ENCODE measurements at regions not wholly inside any gene's neighbourhood (a gene's known extent, or its start where the extent isn't known, plus 50 kb on each side); places are given as distances from the start of the nearest gene placed in this dataset.
"Not testable (repeated sequence)": the region's sequence is repeated elsewhere in the genome, so short reads cannot be mapped to it uniquely, and the experiment has no call there.

DNA sequence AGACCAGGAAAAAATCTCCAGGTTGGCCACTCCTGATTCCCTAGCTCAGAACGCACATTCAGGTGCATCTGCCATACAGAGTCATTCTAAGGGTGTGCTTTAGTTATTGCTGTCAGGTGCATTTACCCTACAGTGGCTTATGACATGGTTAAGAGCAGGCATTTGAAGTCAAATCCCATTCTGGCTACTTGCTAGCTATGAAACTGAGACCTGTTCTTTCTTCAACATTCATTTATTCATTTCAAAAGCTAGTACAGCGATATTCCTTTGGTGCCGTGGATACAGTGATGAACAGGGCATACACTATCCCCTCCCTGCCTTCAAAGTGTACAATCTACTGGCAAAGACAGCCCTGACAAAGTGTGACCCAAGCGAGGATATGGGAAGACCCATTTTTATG is 508.3 kb downstream of the NPIPA7 start:
- DNase-seq, result no peak

DNA sequence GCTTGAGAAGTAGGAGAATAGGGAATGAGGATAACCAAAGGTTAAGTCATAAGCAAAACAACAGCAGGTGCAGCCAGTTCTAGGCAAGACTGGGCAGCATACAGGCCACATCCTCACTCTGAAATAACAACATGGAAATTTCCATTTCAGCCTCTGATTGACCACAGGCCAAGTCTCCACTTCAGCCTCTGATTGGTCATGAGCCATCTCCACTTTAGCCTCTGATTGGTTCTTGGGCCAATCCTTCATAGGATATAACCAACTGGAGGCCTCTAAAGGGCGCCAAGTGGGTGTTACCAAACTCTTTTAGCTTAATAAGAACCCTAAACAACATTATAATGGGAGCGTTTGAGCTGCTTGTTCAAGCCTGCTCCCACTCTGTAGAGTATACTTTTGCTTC is 512.0 kb downstream of the NPIPA7 start:
- no peak for DNase-seq

DNA sequence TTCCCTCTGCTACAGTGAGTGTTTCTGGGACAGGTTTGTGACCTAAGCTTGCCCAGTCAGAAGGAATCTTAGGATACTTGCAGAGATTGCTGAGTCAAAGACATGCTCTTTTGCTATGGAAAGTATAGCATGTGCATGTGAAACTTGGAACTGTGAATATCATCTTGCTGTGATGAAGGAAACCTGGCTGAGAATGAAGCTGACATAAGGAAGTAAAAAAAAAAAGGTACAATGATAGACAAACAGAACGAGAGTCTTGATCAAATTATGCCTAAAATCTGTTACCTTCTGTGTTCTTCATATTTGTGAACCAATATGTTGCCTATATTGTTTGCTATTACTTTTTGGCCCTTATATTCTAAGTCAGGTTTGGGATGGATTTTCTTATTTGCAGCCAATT is 525.7 kb downstream of the NPIPA7 start:
- no peak for DNase-seq

DNA sequence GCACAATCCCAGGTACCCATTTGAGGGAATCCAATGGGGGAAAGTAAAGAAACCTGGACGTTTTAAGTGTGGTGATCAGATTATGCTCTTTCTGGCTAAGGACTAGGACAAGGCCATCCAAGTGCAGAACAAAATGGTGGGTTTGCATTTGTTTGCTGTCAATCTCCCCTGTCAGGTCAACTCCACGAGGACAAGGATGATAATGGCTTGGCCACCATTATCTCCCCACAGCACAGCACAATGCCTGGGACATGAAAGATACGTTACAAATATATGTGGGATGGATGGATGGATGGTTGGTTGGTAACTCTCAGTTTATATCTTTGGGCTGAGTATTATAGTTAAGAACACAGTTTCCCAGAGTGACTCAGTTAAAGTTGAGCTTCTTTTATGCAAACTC is 526.9 kb downstream of the NPIPA7 start:
- no peak for DNase-seq

DNA sequence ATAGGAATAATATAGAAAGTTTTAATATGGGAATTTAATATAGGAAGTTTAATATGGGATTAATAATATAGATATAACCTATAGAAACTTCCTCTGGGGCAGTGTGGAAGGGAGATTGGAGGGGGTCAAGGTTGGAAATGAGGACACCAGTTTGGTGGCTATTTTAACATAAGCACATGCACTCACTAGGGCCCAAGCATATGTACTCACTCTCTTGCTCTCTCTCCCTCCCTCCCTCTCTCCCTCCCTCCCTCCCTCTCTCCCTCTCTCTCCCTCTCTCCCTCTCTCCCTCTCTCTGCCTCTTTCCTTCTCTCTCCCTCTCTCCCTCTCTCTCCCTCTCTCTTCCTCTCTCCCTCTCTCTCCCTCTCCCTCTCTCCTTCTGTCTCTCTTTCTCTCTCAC is 528.1 kb downstream of the NPIPA7 start:
- DNase-seq, result no peak

DNA sequence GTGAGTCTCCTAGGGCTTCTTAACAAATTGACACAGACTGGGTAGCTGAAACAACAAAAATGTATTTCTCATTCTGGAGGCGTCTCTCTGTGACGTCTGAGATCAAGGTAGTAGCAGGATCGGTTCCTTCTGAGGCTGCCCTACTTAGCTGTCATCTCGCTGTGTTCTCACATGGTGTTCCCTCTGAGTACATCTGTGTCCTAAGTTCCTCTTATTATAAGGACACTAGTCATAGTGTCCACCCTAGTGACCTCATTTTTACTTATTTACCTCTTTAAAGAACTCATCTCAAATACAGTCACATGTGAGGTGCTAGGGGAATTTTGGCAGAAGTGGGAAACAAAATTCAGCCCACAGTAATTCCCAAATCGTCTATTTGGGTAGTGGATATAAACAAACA is 529.1 kb downstream of the NPIPA7 start:
- no peak for DNase-seq

DNA sequence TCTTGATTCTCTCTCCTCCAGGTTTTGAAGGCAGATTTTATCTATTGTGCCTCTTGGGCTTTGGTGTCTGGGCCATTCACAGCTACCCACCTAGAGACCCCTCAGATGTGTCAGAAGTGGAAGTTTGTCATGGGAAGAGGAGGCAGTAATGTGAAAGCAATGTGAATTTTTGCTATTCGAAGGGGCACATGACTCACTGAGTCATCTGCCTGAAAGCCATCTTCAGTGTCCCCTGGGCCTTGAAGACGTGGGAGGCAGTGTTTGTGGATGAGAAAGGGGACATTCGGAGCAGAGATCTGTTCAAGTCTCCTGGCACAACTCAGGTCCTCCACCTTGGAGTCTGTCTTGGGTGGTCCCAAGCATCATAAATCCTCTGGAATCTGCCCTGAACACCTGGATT is 530.2 kb downstream of the NPIPA7 start:
- DNase-seq, result no peak

DNA sequence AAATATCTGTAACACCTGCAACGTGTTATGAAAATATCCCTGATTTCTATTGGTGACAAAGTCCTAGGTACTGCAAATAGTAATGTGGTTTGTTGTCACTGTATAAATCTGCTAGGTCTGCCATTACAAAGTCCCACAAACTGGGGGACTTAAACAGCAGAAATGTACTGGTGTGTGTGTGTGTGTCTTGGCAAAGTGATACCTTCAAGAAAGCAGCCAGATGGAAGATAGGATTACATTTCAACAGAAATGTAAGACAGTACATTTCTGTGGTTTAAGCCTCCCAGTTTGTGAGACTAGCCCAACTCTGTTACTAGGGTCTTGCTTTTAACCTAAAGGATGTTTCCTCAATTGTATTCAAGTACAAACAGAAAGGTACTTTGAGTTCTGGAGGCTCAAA is 531.7 kb downstream of the NPIPA7 start:
- DNase-seq, result no peak

DNA sequence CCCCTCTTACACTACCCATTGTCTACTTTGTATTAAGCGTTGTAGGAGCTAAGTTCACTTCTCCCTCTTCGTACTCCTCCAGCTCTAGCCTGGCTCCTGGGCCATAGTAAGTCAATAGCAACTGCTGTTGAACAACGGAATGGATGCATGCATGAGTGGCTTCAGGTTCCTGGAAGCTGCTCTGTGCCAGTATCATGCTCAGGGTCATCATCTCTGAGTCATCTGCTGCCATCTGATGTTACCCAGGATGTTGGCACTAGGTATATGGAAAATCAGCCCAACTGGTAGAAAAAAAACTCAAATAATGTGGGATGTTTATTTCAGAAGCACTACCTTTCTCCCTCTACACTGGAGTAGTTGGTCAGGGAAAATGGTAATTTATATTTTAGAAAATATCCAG is 536.8 kb downstream of the NPIPA7 start:
- DNase-seq, result no peak

DNA sequence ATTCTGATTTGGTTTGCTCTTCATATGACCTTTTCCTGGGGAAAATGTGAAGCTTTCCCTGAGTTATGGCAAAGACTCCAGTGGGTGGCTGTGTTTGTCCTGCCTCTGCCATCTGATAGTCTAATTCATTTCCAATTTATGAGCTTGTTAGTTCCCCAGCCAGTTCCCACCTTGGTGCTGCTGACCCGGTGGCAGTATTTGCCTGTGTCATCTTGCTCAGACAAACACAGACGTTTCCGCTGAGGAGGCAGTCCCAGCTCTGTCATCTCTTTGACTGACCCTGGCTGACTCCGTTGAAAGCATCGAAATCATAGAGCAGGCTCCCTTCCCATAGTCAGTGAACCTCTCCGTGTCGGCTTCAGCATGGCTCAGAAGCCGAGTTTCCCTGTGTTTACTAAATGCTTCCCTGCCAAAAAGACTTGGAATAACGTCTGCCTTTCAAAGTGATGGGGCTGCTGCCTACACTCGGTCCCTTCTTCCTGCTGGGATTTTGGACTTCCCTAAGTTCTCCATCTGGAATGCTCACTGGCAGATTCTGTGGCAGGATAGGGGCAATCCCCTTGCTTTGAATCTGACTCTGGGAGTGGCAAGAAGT is 538.3 kb downstream of the NPIPA7 start:
- no peak for DNase-seq

DNA sequence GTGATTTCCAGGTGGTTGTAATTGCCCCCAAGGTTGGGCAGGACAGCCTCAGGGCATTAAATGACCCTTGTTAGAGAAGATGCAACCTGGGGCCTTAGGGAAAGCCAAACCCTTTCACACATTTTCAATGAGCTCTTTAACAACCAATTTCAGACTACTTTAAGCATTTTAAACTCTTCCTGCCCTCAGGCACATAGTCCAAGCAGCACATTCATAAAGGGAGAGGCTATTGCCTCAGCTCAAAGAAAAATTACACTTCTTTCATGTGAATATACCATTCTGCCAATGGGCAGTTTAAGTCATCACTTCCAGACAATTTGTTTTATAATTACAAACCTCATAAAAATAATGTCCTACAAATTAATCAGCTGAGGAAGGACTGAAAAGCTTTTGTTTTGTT is 544.5 kb downstream of the NPIPA7 start:
- DNase-seq, result no peak

DNA sequence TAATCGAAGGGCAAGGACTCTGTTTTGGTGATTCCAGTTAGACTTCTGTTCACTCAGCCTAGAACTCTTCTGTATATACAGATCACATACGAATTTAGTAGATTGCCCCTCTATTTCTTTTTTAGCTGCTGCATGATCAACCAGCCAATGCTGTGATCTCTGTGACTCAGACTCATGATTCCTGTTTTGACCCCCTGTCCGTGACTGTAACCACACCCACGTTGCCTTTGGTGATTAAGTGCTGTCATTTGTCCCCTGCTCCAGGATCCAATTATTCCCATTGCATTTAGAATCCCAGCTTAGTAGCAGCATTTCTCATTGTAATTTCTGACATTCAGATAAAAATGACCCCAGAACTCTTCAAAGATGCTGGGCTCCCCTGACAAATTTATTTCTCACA is 545.7 kb downstream of the NPIPA7 start:
- DNase-seq, result no peak

DNA sequence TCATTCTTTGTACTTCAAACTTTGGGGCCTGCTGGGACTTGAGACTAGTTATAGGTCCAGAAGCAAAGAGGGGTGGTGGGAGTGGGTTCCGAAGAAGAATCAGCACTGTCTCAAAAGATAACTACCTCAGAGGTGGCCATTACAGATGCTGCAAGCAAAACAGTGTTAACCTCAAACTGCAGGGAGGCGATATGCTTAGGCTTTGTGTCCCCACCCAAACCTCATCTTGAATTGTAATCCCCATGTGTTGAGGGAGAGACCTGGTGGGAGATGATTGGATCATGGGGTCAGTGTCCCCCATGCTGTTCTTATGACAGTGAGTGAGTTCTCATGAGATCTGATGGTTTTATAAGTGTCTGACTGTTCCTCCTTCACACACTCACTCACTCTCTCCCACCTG is 545.3 kb downstream of the XYLT1 start:
- DNase-seq, result no peak

DNA sequence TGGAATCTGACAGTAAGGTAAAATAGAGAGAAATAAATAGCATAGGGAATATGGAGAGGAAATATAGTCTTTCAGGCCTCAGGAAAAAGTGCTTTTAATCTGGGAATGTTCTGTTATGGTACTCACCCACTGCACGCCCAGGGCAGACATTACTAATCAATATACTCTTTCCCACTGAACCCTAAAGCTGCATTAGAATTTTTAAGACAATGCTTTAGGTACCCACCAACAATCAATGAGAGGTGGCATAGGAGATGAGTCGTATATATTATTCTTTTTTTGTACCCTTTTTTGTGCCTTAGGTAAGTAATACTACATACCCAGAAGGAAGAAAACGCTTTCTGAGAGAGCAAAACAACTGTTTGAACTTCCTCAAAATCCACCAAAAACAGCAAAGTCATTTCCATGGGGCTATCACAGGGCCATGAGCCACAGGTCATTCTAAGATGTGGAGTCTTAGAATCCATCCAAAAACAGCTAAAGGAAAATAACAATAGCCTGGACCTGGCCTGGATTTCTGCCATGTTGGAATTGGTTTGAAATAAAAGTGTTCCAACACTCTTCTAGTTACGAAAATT is 542.1 kb downstream of the XYLT1 start:
- no peak for DNase-seq

DNA sequence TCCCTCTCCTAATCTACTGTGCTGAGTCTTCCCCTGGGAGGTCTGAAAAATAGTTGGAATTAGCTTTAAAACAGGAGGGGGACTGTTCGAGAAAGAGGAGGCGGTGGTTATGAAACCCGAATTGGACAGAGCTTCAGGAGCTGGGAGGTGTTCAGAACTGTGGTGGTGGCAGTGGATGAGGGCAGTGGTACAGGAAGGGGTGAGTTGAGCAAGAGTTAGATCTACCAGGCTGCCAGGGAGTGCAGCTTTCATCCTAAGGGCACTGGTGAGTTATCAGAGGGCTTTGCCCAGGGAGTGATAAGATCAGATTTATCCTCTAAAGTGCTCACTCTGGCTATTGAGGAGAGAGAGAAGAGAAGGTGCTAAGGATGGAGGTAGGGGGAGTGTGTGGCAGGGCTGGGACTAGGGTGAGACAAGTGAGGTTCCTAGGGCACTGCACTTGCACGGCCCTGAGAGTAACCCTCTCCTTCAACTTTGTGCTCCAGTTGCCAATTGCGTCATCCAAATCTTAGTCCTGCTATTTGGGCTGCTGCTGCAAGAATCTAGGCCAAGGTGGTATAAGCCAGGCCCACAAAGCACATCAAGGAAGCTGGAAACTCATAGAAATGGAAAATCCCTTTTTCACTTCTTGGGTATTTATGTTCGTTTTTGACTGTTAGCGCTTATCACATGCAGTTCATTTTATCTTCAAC is 540.3 kb downstream of the XYLT1 start:
- DNase-seq, result no peak

DNA sequence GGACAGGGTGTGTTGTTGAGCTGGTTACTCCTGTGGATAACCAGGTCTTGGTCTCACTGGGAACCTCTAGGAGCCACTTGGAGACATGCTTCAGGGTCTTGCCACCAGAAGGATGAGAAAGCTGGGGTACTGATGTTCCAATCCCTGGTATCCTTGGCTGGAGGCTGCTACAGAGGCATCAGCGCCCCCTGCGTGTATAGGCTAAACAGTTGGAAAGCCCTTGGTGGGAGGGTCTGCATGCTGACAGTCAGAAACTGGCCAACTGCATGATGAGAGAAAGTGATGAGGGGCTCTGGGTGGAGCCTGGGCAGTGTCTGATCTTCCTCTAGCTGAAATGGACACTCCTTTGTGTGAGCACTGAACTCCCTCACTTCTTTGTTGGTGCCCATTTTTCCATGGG is 536.9 kb downstream of the XYLT1 start:
- DNase-seq, result no peak

DNA sequence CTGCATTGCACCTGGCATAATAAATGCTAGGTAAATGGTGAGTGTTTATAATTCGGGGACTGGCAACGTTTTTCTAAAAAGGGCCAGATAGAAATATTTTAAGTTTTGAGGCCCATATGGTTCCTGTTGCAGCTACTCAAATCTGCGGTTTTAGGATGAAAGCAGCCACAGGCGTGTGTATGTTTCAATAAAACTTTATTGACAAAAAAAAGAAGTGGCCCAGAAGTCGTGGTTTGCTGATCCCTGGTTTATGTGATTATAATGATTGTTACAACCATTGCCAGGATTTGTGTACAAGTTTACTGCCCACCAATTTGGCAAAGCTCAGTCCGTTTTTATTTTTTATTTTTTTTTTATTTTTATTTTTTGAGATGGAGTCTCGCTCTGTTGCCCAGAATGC is 536.1 kb downstream of the XYLT1 start:
- no peak for DNase-seq

DNA sequence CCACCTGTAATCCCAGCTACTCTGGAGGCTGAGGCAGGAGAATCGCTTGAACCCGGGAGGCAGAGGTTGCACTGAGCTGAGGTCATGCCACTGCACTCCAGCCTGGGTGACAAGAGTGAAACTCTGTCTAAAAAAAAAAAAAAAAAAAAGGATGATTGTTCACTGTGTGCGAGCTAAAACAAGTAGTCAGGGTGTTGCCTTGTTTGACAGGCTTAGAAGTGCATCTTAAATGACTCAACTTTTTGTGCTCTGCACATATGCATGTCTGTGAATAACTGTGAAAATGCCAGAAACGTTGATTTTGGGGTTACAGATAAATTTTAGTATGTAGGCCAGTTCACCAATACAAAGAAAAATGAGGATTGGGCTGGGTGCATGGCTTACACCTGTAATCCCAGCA is 534.9 kb downstream of the XYLT1 start:
- DNase-seq, result not testable (repeated sequence)

DNA sequence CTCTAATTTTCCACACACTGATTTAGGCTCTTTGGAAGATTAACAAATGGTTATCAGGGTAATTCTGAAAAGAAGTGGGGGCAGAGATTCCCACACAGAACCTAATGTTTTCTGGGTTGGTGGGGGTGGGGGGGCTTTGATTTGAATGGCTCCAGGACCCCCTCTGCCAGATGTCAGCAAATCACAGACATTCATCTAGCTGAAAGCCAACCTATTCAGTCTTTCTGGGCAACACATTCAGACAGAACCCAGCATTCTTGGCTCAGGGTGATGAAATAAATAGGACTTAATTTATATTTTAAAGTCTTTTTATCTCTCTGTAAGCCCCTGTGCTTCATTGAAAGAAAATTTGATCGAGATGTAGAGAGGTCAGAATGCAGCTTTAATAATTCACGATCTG is 533.2 kb downstream of the XYLT1 start:
- no peak for DNase-seq

DNA sequence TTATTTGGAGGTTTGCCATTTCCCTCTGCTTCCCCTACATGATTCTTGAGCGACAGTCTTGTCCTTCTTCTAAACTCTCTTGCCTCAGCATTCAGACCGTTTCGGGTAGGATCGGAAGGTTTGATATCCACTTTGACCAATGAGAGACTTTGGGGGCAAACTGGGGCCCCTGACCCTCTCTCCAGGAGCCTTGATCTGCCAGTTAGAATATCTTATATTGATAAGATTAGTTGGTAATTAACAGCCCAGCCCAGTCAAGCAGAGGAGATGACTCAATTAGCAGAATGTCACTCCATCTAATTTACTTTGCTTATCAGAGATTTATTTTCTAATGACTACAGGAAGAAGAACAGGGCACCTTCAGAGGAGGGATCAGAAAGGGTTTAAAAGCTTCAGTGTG is 532.8 kb downstream of the XYLT1 start:
- no peak for DNase-seq

DNA sequence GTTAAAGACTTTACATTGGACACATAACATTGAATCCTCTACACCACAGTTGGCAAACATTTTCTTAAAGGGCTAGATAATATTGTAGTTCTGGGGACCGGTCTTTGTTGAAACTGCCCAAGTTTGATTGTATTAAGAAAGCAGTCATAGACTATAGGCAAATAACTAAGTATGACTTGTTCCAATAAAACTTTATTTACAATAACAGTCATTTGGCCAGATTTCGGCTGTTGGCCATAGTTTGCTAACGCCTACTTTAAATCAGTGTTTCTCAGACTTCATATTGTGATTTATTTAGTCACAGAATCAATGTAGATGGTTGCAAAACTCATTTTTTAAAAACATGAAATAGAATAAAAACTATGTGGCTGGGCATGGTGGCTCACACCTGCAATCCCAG is 531.8 kb downstream of the XYLT1 start:
- no peak for DNase-seq

DNA sequence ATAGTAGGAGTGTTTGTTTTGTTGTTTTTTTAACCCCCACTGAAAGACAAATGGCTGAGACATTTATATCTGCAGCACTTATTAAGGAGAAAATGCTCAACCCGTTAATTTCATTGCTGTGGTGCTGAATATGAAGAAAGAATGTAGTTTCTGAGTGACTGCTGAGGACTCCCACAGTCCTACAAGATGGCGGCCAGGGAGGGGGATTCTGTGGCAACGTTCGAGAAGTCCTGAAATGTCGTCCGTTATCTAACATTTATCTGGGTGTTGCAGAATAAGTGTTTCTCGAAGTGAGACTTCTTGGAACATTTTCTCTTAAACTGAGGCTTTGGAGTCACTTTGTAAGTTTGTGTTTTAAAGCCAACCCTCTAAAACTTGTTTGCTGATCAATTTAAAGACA is 530.4 kb downstream of the XYLT1 start:
- no peak for DNase-seq

DNA sequence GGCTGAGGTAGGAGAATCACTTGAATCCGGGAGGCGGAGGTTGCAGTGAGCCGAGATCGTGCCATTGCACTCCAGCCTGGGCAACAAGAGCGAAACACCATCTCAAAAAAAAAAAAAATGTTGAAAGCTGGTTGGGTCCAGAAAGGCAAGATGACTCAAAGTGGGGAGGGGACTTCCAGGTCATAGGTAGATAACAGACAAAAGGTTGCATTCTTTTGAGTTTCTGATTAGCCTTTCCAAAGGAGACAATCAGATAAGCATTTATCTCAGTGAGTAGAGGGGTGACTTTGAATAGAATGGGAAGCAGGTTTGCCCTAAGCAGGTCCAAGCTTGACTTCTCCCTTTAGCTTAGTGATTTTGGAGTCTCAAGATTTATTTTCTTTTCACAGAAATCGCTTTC is 527.9 kb downstream of the XYLT1 start:
- DNase-seq, result not testable (repeated sequence)

DNA sequence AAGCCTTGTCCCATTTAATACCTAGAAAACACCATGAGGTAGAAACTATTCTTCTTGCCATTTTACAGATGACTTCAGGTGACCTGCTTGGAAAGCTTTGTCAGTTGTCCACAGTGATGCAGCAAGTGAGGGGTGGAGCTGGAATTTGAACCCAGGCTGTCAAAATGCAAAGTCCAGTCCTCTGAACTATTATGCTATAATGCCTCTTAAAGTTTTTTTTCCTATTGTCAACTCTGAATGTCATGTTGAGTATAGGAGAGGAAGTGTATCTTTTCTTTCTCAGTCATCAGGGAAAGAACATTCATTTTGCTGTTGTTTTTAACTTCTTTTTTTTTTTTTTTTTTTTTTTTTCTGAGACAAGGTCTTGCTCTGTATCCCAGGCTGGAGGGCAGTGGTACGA is 525.6 kb downstream of the XYLT1 start:
- no peak for DNase-seq

DNA sequence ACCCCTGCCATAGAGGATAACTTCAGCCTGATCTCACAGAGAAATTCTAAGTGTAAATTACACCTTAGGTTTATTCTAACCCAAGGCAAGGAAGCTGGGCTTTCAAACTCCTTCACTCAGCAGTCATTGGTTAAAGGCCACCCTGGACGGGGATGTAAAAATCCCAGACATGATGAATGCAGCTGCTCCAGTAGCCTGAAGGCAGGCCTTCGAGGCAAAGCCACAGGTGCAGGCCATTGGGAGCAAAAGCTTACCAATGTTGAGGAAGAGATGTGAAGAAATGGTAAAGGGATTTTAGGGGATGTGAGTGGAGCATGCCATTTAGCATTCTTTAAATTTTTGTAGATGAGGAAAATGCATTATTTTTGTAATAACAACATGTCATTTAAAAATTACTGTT is 514.4 kb downstream of the XYLT1 start:
- no peak for DNase-seq
